ENCODE measurements at regions not wholly inside any gene's neighbourhood (a gene's known extent, or its start where the extent isn't known, plus 50 kb on each side); places are given as distances from the start of the nearest gene placed in this dataset.
"Not testable (repeated sequence)": the region's sequence is repeated elsewhere in the genome, so short reads cannot be mapped to it uniquely, and the experiment has no call there.

DNA sequence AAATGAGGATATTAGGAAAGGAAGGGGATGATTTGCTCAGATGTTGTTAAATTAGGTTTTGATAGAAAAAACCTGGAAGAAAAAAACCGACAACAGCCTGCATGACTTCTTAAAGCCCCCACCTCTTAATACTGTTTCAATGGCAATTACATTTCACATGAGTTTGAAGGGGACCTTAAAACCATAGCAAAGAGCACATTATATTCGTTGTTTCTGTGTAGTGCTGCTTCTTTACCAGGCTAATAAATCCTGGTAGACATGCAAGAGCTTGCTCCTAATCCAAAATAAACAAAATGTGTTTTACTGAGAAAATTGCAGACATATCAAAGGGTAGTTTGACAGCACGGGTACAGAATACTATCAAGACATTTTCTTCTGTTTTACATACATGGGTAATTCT, 154.7 kb upstream of the NIPA1 start:
- H3K27ac ChIP-seq (ENCODE audit: low read length); H4K20me1 ChIP-seq (ENCODE audit: insufficient read depth, low read length); H3K4me3 ChIP-seq (ENCODE audit: low read depth in 1 of 2, low read length in 2 of 2); ATAC-seq (ENCODE audit: insufficient read depth, low read depth); H3K4me1 ChIP-seq (ENCODE audit: insufficient read depth, low read length); H3K79me2 ChIP-seq (ENCODE audit: insufficient read depth, low read length); H3K9me3 ChIP-seq (ENCODE audit: insufficient read depth, low read length, severe bottlenecking); H3K9ac ChIP-seq (ENCODE audit: low read depth, low read length); DNase-seq; H3K36me3 ChIP-seq (ENCODE audit: insufficient read depth, low read length); H3K4me2 ChIP-seq (ENCODE audit: insufficient read depth, low read length); H3K27me3 ChIP-seq (ENCODE audit: insufficient read depth, low read length, poor library complexity); H2AFZ ChIP-seq (ENCODE audit: low read depth, low read length): not testable (repeated sequence)

DNA sequence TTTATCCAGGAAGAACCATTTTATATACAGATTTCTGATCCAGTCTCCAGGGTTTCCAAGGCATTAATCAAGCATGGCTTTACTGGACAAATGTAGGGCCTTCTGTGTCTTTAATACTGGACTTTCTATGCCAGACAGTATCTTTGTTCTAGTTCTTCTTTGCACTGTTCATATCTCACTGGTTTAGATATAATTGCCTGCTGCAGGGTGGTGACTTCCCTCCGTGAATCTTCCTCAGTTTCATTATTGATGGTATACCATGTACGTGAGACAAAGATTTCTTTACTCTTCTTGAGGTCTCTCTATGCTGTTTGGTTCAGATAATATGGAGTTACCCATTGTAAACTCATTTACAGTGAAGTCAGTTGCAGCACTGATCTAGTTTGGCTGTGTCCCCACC, 146.5 kb upstream of the NIPA1 start:
- not testable (repeated sequence) for H4K20me1 ChIP-seq (ENCODE audit: insufficient read depth, low read length); H3K9ac ChIP-seq (ENCODE audit: low read depth, low read length); H3K27me3 ChIP-seq (ENCODE audit: insufficient read depth, low read length, poor library complexity); H3K4me2 ChIP-seq (ENCODE audit: insufficient read depth, low read length); H3K4me1 ChIP-seq (ENCODE audit: insufficient read depth, low read length); H3K36me3 ChIP-seq (ENCODE audit: insufficient read depth, low read length); H3K4me3 ChIP-seq (ENCODE audit: low read depth in 1 of 2, low read length in 2 of 2); H2AFZ ChIP-seq (ENCODE audit: low read depth, low read length); H3K9me3 ChIP-seq (ENCODE audit: insufficient read depth, low read length, severe bottlenecking); H3K27ac ChIP-seq (ENCODE audit: low read length); ATAC-seq (ENCODE audit: insufficient read depth, low read depth); H3K79me2 ChIP-seq (ENCODE audit: insufficient read depth, low read length); DNase-seq

DNA sequence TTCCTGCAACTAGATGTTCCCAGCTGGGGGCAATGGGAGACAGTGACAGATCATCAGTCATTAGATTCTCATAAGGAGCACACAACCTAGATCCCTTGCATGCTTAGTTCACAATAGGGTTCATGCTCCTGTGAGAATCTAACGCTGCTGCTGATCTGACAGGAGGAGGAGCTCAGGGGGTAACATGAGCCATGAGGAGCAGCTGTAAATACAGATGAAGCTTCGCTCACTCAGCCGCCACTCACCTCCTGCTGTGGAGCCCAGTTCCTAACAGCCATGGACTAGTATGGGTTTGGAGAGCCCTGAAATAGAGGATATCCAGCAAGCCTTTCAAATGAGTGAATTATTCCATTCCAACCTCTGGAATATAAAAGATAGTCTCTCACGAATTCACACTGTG, 137.0 kb upstream of the NIPA1 start:
- H4K20me1 ChIP-seq (ENCODE audit: insufficient read depth, low read length); DNase-seq; H3K9me3 ChIP-seq (ENCODE audit: insufficient read depth, low read length, severe bottlenecking); H3K9ac ChIP-seq (ENCODE audit: low read depth, low read length); H3K4me3 ChIP-seq (ENCODE audit: low read depth in 1 of 2, low read length in 2 of 2); H3K27ac ChIP-seq (ENCODE audit: low read length); H3K4me2 ChIP-seq (ENCODE audit: insufficient read depth, low read length); H2AFZ ChIP-seq (ENCODE audit: low read depth, low read length); ATAC-seq (ENCODE audit: insufficient read depth, low read depth); H3K27me3 ChIP-seq (ENCODE audit: insufficient read depth, low read length, poor library complexity); H3K36me3 ChIP-seq (ENCODE audit: insufficient read depth, low read length); H3K79me2 ChIP-seq (ENCODE audit: insufficient read depth, low read length); H3K4me1 ChIP-seq (ENCODE audit: insufficient read depth, low read length): not testable (repeated sequence)

DNA sequence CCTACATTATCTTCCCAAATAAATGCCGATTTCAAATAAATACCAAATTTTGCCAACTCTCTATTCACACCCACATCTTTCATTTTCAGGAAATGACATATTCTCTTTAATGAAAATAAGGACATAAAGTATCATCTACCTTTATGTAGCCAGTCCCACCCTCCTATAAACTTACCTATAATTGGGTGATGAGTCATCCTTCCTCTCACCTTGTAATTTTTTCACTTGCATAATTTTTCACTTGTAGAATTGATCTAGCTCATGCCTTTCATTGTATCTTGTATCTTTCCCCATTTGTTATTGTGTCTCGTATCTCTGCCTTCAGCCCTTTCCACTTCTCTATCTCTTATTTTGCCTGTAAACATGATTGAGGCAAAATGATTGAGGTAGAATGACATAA, 135.3 kb upstream of the NIPA1 start:
- H3K27ac ChIP-seq (ENCODE audit: low read length); H3K4me1 ChIP-seq (ENCODE audit: insufficient read depth, low read length); DNase-seq; H2AFZ ChIP-seq (ENCODE audit: low read depth, low read length); H3K9me3 ChIP-seq (ENCODE audit: insufficient read depth, low read length, severe bottlenecking); H3K4me3 ChIP-seq (ENCODE audit: low read depth in 1 of 2, low read length in 2 of 2); H3K27me3 ChIP-seq (ENCODE audit: insufficient read depth, low read length, poor library complexity); H3K36me3 ChIP-seq (ENCODE audit: insufficient read depth, low read length); H3K4me2 ChIP-seq (ENCODE audit: insufficient read depth, low read length); H3K9ac ChIP-seq (ENCODE audit: low read depth, low read length); ATAC-seq (ENCODE audit: insufficient read depth, low read depth); H3K79me2 ChIP-seq (ENCODE audit: insufficient read depth, low read length); H4K20me1 ChIP-seq (ENCODE audit: insufficient read depth, low read length): not testable (repeated sequence)

DNA sequence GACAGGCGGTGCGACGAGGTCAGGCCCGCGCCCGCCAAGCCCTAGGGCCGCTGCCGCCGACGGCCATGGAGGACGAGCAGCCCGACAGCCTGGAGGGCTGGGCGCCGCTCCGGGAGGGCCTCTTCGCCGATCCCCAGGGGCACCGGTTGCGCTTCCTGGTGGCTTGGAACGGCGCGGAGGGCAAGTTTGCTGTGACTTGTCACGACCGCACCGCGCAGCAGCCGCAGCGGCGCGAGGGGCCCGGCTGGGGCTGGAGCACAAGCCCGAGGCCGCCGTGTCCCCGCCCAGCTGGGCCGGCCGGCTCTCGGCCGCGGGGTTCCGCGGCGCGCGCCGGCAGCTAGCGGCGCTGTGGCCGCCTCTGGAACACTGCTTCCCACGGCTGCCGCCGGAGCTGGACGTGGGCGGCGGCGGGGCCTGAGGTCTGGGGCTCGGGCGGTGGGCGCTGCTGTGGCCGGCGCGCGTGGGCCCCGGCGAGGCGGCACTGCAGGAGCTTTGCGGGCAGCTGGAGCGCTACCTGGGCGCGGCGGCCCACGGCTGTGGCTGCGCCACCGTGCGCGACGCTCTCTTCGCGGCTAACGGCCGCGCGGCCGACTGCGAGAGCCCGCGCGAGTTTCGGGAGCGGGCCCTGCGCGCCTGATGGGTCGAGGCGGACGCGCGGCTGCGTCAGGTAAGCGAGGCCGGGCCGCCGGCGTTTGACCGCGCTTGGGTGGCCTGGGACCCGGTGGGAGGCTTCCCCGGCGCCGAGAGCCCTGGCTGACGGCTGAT, 122.0 kb upstream of the NIPA1 start:
- ATAC-seq (ENCODE audit: insufficient read depth, low read depth) = peak; percentile 82
- Histone ChIP-seq H3K27ac (ENCODE audit: low read length) (peak overlapping the region; percentile 40), H3K4me3 (ENCODE audit: low read depth in 1 of 2, low read length in 2 of 2) (peak overlapping the region; percentile 12 to 54; a peak in 3 of 4 replicates), H3K9ac (ENCODE audit: low read depth, low read length) (peak overlapping the region; percentile 52), H3K4me2 (ENCODE audit: insufficient read depth, low read length) (peak overlapping the region; percentile 57)
- not testable (repeated sequence) for H3K27me3 ChIP-seq (ENCODE audit: insufficient read depth, low read length, poor library complexity); H3K4me1 ChIP-seq (ENCODE audit: insufficient read depth, low read length); H3K9me3 ChIP-seq (ENCODE audit: insufficient read depth, low read length, severe bottlenecking); H4K20me1 ChIP-seq (ENCODE audit: insufficient read depth, low read length); H3K36me3 ChIP-seq (ENCODE audit: insufficient read depth, low read length); H3K79me2 ChIP-seq (ENCODE audit: insufficient read depth, low read length); H2AFZ ChIP-seq (ENCODE audit: low read depth, low read length)
- peak; percentile 54 for DNase-seq

DNA sequence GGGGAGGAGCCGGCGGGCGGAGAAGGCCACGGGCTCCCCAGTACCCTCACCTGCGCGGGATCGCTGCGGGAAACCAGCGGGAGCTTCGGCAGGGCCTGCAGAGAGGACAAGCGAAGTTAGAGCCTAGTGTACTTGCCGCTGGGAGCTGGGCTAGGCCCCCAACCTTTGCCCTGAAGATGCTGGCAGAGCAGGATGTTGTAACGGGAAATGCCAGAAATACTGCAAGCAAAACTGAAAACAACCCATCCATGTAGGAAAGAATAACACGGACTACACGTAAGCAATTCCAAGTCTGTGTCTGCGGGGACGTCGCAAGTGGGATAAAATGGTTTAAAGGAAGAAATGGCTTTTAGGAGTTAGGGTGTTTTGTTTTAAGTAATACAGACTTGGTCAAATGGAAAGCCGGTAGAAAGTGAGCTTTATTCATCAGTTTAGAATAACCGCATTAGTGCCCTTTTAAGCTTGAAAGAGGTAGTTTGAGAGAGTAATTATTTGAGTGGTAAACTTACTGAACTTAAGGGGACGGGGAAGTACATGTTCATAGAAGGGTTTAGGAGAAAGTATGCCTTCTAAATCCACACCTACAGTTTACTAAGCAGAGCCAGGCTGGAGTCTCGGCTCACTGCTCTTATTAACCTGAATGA, 121.3 kb upstream of the NIPA1 start:
- H3K27ac ChIP-seq (ENCODE audit: low read length) = peak overlapping the region; percentile 50; the same call in 1 of the 2 replicates
- DNase-seq = peak; percentile 38
- not testable (repeated sequence) for H3K4me1 ChIP-seq (ENCODE audit: insufficient read depth, low read length); H3K36me3 ChIP-seq (ENCODE audit: insufficient read depth, low read length); H3K79me2 ChIP-seq (ENCODE audit: insufficient read depth, low read length); H3K27me3 ChIP-seq (ENCODE audit: insufficient read depth, low read length, poor library complexity); ATAC-seq (ENCODE audit: insufficient read depth, low read depth); H4K20me1 ChIP-seq (ENCODE audit: insufficient read depth, low read length); H3K9me3 ChIP-seq (ENCODE audit: insufficient read depth, low read length, severe bottlenecking)
- H3K9ac ChIP-seq (ENCODE audit: low read depth, low read length) = peak overlapping the region; percentile 52
- H2AFZ ChIP-seq (ENCODE audit: low read depth, low read length) = peak overlapping the region; percentile 55
- H3K4me2 ChIP-seq (ENCODE audit: insufficient read depth, low read length) = peak overlapping the region; percentile 57
- peak overlapping the region in 1 of 2 experiments; percentile 54; a peak in 3 of 4 replicates for H3K4me3 ChIP-seq (ENCODE audit: low read depth in 1 of 2, low read length in 2 of 2)

DNA sequence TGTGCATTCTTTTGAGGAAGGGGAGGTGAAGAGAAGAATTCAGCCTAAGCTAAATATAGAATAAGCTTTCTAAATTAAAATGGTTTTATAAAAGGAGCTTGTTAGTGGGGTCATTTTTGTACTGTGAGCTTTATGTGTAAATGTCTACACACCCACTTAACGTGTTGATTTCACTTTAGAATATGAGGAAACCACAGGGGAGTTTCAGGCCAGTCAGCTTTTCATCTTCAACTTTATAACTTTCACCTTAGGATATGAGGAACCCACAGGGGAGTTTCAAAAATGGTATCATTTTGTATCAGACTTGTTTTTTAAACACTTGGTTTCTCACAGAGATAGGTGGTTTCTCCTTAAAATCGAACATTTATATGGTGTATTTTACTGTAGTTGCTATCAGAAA, 120.7 kb upstream of the NIPA1 start:
- H3K79me2 ChIP-seq (ENCODE audit: insufficient read depth, low read length); H3K36me3 ChIP-seq (ENCODE audit: insufficient read depth, low read length); H3K4me1 ChIP-seq (ENCODE audit: insufficient read depth, low read length); DNase-seq; H3K9me3 ChIP-seq (ENCODE audit: insufficient read depth, low read length, severe bottlenecking); H3K27me3 ChIP-seq (ENCODE audit: insufficient read depth, low read length, poor library complexity); H4K20me1 ChIP-seq (ENCODE audit: insufficient read depth, low read length); ATAC-seq (ENCODE audit: insufficient read depth, low read depth): not testable (repeated sequence)
- Histone ChIP-seq H3K4me2 (ENCODE audit: insufficient read depth, low read length) (peak overlapping the region; percentile 57; the same call in 1 of the 2 replicates), H2AFZ (ENCODE audit: low read depth, low read length) (peak overlapping the region; percentile 24; the same call in 1 of the 2 replicates), H3K27ac (ENCODE audit: low read length) (peak overlapping the region; percentile 50; the same call in 1 of the 2 replicates), H3K4me3 (ENCODE audit: low read depth in 1 of 2, low read length in 2 of 2) (peak overlapping the region in 1 of 2 experiments; percentile 54; a peak in 2 of 4 replicates), H3K9ac (ENCODE audit: low read depth, low read length) (peak overlapping the region; percentile 52)

DNA sequence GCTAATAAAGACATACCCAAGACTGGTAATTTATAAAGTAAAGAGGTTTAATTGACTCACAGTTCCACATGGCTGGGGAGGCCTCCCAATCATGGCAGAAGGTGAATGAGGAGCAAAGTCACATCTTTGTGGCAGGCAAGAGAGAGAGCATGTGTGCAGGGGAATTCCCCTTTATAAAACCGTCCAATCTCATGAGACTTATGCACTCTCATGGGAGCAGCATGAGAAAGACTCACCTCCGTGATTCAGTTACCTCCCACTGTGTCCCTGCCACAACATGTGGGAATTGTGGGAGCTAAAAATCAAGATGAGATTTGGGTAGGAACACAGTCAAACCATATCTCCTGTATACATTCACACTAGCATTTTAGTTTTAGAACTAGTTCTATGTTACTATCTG, 101.7 kb upstream of the NIPA1 start:
- not testable (repeated sequence) for H3K4me3 ChIP-seq (ENCODE audit: low read depth in 1 of 2, low read length in 2 of 2); H2AFZ ChIP-seq (ENCODE audit: low read depth, low read length); H3K4me2 ChIP-seq (ENCODE audit: insufficient read depth, low read length); H3K9me3 ChIP-seq (ENCODE audit: insufficient read depth, low read length, severe bottlenecking); H3K4me1 ChIP-seq (ENCODE audit: insufficient read depth, low read length); ATAC-seq (ENCODE audit: insufficient read depth, low read depth); H3K36me3 ChIP-seq (ENCODE audit: insufficient read depth, low read length); H3K79me2 ChIP-seq (ENCODE audit: insufficient read depth, low read length); H4K20me1 ChIP-seq (ENCODE audit: insufficient read depth, low read length); DNase-seq; H3K27ac ChIP-seq (ENCODE audit: low read length); H3K9ac ChIP-seq (ENCODE audit: low read depth, low read length); H3K27me3 ChIP-seq (ENCODE audit: insufficient read depth, low read length, poor library complexity)

Data from DND-41 (cell line).